CD4-positive, alpha-beta T cell treated with Interferon alpha-2 for 1 hour (primary cell): ENCODE measurements at regions not wholly inside any gene's neighbourhood (a gene's known extent, or its start where the extent isn't known, plus 50 kb on each side); places are given as distances from the start of the nearest gene placed in this dataset.

Source experiments
- DNase-seq, 2 donors: peaks; one replicate each; pipeline ENCODE4 v3.0.0-alpha.2; 2020 to 2022

DNA sequence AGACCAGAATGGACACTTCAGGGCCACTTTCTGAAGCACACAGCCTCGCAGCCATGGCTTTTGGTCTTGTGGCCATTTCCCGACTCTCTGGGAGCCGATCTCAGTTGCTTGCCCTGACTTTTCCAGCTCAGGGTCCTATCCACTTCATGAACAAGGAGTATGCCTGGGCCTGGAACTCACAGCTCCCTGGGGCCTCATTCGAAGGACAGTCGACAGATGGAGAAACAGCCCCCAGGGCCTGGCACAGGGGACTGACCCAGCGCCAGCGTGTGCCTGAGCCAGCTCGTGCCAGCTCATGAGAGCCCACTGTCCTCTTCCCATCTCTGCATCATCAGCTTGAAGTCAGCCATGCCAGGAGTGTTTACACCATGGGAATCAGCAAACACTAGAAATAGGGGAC, 134.6 kb upstream of the GPC1 start:
- no peak for DNase-seq

DNA sequence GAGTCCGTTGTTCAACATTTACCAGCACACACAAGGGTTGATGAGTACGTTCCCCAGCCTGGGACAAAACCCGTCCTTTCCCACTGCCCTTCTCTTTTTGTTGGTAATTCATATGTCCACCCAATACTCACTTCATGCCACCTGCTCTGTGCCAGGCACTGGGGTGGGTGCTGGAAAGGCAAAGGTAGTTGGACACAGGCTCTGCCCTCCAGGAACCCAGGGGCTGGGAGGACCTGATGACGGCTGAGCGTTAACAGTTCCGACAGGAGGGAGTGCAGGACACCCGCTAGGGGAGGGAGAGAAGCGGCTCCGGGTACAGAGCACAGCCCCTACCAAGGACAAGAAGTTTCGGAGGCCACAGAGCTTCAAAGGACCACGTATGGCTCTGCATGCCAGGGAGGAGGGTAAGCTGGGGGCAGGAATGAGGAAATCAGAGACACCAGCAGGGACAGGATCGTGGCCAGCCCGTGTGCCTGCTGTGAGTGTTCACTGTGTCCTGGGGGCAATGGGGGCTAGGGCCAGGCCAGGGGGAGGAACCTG, 134.1 kb upstream of the GPC1 start:
- DNase-seq = no peak

DNA sequence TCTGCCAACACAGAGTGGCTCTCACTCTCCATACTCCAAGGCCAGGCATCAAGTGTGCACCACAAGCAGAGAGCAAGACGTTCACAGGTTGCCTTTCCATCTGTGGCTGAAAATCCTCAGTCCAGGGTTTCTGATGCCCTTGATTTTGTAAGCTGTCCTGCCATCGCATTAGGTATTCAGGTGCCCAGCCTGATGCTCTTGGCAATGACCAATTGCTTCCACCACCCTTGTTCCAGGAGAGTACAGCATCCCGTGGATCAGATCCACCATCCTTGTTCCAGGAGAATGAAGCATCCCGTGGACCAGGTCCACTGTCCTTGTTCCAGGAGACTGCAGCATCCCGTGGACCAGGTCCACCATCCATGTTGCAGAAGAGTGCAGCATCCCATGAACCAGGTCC, 133.4 kb upstream of the GPC1 start:
- no peak for DNase-seq

DNA sequence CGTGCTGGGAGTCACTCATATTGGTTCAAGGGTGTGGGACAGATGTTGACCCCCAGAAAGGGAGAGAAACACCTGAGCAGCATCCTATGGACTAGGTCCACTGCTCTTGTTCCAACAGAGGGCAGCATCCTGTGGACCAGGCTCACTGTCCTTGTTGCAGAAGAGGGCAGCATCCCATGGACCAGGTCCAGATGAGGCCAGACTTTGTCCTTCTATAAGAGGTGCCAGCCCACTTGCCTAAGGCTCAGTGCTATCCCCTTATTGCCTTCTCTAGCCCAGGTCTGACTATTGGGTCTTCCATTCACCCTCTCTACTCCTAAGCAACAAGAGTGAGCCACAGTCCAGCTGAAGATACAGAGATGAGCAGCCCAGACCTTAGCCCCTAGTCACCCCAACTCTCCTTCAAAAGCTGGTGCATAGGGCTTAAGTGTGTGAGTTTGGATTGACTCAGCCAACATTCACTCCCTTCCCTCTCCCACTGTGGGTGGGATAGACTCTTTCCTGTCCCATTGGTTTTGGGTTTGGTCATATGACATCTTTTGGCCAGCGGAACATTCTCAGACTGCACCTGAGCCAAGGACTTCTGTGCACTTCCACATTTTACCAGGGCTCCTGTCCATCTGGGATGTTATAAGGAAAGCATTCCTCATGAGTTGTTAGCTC, 132.4 kb upstream of the GPC1 start:
- DNase-seq = no peak

DNA sequence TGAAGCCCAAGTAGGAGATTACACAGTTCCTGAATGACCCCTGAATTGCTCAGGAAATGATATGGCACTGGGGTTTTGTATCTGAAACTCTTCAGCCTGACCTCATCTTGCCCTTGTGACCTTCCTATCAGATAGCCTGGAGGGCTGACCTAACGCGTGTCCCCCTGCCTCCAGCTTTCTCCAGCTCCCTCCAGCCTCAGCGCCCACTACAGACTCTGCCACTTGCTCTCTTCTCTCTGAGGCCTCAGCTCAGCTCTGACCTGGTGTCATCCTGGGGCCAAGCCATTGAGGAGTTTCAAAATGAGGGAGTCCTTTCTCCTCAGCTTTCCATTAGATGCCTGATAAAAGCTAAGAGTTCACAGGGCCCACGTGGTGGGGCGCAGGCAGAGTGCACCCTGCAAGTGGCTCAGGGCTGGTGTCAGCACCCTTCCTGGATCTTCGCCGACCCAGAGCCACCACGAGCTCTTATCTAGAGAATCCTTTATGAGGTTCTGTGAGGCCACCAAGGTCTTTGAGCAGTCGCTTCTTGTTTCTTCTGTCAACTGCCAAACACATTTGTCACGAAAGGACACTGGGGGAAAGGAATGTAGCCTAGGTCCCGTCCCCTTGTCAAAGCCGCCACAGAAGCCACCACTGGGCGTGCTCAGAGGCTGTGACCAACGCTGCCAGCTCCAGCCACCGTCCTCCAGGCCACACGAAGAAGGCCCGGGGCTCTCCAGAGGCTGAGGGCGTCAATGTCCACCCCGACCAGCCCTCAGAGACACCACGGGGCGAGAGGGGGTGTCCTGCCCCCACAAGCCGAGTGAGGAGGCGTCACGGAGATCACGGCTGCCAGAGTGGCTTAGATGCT, 131.3 kb upstream of the GPC1 start:
- DNase-seq = no peak

DNA sequence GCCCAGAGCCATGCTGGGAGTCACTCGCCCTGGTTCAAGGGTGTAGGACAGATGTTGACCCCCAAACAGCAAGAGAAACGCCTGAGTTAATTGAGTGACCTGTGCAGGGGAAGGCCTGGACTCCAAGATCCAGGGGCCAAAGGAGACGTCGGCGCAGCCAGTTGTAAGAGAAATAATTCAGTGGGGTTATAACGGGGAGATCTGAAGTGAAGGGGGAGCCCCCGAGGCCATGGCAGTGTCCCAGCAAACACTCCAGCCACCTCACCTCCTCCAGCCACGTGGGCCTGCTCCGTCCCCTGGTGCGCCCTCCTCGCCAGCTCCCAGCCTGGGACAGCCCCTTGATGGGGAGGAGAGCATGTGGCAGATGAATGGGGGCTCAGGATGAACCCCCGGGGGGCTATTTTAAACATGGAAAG, 130.7 kb upstream of the GPC1 start:
- no peak for DNase-seq

DNA sequence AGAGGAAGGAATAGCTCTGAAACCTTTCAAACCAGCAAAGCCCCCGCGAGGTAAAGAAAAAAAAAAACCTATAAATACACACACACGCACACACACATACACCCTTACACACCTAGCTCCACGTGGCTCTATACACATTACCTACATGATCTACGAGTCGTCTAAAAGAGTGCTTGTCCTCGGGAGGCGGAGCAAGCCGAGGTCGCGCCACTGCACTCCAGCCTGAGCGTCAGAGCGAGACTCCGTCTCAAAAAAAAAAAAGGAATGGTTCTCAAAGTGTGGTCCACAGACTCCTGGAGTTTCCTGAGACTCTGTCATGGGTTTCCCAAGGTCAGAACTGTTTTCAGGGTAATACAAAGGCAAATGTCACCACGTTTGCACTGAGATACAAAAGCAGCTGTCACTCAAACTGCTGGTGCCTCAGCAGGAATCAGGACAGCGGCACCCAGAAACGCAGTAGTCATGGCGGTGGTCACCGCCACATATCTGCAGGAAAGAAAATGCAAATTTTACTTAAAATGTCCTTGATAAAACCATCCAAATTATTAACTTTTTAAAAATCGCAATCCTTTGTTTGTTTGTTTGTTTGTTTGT, 130.0 kb upstream of the GPC1 start:
- no peak for DNase-seq

DNA sequence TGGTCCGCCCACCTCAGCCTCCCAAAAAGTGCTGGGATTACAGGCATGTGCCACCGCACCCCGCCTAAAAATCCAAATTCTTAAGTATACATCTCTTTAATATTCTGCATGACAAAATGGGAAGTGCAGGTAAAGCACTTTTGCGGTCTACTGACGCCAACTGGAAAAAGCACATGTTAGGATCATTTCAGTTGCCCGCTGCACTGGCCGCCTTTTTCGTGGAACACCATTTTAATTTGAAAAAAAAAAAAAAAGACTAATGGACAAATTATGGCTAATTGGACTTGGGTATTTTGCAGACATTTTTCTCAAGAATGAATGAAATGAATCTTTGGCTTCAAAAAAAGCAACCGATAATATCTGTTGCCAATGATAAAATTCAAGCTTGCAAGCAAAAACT, 129.3 kb upstream of the GPC1 start:
- no peak for DNase-seq

DNA sequence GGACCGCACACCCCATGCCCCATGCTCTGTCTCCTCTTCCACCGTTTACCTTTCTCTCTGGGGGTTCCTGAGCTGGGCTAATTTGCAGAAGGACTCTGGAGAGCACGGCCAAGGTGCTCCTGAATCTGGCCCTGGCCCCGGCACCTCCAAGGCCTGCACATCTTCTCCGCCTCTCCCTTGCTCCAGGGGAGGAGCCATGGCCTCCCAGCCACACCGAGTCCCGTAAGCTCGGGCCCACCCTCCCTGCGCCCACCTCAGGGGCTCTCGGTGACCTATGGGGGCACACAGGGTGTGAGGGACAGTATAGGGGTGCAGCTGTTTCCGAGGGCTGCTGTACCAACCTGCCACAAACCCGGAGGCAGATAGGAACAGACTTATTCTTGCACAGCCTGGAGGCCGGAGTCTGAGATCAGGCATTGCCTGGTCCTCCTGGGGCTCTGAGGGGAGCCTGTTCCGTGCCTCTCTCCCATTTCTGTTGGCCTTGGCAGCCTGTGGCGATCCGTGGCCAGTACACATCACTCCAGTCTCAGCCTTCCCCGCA, 127.3 kb upstream of the GPC1 start:
- DNase-seq = no peak

DNA sequence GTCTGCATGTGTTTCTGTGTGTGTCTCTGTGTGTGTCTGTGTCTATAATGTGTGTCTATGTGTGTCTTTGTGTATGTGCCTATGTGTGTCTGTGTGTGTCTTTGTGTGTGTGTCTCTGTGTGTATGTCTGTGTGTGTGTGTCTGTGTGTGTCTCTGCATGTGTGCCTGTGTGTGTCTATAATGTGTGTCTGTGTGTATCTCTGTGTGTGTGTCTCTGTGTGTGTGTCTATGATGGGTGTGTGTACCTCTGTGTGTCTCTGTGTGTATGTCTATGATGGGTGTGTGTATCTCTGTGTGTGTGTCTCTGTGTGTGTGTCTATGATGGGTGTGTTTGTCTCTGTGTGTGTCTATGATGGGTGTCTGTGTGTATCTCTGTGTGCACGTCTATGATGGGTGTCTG, 126.2 kb upstream of the GPC1 start:
- no peak for DNase-seq

DNA sequence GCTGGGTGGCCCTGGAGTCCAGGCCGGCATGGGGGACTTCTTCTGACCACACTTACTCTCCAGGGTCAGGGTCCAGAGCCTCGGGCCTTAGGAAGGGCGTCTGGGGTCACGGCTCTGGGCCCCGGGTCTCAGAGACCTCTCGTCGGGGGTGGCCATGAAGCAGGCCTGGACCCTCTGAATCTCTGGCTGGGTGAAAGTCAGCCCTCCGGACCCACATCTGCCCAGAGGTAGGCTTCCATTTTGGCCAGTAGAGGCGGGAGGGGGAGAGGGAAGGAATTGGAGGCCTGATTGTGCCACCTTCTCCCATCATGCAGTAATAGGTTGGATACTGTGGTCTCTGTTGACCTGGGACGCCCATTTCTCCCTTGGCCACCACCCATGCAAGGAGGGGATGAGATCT, 125.3 kb upstream of the GPC1 start:
- DNase-seq = no peak

DNA sequence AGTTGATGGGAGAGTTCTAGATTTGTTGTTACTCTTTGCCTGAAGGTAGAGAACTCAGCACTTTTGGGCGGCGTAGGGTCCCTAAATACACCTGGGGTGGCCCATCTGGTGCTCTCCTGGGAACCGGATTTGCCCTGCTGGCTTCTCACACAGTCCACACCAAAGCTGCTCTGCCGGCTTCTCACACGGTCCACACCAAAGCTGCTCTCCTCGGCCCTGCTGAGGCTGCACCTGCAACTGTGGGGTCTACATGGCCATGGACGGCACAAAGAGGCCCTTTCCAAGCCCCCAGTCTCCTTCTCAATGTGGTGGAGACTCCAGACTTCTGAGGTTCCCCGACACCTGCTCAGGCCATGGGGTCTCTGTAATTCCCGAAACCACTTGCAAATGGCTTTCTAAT, 124.8 kb upstream of the GPC1 start:
- DNase-seq = no peak

DNA sequence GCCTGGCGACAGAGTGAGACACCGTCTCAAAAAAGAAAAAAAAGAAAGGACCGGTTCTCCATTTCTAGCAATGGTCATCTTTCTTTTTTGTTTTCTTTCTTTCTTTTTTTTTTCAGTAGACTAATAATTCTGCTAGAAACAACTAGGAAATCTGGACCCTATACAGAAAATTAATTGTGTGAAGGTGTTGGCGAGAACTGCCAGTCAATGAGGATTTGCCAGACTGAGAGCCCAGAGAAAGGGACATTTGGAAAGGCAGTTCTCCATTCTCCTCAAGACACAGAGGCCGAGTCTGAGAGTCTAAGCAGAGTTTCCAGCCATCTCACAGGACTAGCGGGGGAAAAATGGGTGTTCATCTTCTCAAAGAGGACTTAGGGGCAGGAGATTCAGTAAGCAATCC, 123.6 kb upstream of the GPC1 start:
- DNase-seq = no peak

DNA sequence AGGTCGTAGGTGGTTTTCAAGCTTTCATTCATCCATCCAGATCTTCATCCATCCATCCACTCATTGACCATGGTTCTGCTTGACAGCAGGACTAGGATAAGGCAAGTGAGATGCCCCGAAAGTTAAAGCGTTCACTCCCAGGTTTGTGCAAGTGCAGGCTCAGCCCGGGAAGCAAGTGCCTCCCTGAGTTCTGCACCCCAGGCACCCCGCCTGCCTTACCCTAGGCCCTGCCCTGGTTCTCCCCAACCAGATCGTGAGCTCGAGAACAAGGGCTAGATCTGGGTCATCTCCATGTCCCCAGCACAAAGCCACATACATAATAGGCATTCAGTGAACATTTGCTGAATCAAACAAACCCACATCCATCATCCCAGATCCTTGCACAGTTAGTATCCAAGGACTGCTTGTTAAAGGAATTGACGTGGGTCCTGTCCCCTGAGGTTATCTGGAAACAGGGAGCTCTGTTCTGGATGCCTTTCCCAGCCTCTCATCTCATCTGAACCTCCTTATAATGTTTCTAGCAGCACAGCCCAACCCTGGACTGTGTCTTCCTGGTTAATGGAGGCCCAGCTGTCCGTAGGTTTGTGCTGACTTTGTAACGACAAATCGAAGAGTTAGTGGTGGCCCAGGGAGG, 116.1 kb upstream of the GPC1 start:
- DNase-seq = no peak

DNA sequence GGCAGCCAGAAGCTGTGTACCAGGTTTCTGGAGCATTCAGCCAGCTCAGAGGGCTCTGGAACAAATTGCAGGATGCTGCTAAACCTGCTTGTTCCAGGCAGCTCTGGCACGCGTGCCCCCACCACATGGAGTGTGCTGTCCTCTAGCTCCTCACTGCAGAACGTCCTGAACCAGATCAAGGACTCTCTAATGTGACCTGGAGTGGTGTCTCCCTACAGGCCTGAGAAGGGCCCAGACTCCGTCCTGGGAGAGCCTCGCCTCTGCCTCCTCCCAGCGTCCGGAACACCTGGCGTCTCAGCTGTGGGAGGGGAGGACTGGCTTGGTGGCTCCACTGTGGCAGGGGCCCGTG, 115.6 kb upstream of the GPC1 start:
- no peak for DNase-seq

DNA sequence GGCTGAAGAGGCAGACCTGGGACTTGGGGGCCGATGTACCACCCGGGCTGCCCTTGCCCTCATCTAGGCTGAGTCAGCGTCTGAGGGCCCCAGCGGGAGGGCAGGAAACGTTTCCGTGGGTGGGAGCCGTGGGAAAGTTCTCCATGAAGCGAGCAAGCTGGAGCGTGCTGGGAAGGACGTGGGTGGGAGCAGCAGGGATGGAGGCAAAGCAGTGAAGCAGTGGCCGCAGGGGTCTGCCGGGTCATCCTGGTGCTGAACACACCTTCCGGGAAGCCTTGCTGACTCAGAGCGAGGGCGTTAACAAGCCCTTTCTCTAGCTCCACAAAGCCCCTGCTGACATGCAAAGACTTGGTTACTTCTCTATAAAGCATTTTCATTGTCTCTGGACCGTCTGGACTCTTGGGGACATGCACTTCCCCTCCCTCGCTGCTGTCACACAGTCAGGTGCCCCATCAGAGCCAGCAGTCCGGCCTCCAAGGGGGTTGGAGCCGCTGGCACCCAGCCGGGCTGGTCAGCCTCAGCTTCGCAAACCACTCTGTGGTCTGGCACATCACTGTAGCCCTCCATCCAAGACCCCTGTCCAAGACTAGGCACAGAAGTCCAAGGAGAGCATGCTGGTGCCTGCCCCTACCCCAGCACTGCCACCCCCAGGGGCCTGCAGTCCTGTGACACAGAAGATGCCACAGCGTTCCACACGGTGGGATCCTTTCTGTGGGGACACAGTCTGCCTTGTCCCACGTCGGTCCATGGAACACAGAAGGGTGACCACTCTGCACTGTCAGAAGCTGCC, 115.1 kb upstream of the GPC1 start:
- DNase-seq = no peak

DNA sequence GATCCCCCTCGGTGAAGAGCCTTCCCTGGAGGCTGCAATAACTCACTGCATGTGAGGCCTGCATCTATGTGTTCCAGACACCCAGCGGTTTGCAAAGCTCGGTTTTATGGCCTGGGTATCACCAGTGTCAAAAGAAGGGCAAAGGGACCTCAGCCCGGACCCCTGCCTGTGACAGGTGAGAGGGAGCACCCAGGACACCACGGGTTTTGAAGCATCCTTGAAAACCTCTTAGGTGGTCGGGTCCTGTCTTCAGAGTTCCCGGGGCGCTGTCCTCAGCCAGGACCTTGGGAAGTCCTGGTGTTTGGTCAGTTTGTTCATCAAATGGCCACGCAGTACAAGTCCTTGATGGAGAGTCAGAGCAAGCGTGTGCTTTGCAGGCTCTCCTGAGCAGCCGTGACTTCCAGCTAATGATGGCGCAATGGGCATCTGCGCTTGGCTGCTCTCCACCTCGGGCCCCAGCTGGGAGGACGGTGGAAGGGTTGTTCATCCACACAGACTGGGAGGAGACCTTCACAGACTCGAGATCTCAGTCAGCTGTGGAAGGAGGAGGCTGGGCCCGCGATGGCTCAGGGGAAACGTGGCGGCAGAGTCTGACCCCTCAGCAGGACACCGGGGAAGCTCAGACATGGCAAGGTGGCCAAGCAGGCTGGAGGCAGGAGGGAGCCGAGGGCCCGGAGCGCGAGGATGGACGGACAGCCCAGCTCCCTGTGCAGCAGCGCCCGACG, 113.1 kb upstream of the GPC1 start:
- no peak for DNase-seq

DNA sequence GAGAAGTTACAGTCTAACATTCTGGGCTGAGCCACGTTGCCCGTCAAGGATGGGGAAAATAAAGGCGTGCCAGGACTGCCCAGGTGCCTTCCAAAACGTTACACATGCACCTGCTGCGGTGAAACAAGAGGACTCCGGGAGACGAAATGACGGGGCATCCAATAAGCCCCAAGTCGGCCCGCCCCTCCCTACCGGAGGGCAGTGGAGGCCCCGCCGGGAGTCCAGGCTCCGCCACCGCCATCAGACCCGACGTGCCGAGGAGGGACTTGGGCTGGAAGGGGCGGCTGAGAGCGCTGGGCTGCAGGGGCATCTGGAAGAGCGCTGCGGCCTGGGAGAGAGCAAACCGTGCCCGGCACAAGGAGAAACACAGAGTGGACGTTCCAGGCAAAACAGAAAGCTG, 112.5 kb upstream of the GPC1 start:
- DNase-seq = no peak

DNA sequence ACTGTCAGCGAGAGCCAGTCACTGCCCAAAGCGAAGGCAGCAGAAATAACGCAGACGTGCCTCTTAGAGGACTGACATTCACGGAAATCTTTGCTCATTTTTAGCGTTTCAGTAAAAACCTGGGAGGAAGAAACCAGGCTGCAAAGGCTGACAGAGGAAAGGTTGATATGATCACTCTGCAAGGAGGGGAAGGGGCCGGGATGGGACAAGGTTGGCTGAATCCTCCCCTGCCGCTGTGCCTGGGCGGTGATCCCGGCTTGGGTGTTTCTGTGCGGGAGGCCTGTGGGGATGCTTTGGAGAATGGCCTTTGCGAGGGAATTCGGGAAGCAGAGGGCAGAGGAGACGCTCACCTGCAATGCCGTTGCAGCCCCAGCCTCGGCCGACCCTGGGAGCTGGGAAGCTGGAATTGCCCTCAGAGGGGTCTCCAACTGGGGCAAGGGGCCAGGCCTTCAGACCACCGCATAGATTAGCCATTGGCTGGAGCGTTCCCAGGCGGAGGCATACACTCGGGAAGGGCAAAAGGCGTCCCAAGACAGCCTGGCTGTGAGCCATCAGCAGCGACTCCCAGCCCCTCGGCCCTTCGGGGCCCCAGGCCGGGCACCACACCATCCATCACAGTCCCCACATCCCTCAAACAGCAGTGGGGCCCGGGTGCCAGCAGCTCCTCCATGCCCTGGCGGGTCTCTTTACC, 111.7 kb upstream of the GPC1 start:
- no peak for DNase-seq

DNA sequence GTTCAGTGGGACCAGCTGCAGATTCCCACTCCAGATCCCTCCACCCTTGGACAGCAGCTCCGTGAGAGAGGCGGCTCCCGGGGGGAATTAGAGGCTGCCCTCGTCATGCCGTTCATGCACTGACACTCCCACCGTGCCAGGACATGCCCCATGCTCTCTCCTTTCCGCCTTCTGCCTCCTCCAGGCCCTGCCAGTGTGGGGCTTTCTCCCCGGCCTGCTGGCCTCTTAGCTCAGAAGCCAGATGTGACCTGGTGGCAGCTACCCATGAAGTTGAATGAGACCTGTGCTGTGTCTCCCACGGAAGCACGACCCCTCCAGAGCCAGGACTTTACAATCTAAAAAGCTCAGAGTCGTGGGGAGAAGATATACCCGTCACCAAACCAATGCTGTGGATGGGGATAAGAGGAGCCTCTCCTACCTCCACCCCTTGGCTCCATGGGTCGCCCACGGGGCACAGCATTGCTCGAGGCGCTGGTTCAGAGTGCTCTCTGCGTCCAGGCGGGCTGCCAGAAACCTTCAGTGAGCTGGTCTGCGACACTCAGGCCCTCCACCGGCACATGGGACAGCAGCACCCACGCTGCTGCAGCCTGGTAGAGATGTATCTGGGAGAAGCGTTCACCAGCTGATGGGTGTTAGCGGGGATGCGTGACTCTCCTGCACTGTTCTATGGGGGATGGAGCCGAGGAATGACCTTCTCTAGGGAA, 111.0 kb upstream of the GPC1 start:
- DNase-seq = no peak
